HUES64 (cell line): ENCODE measurements at regions not wholly inside any gene's neighbourhood (a gene's known extent, or its start where the extent isn't known, plus 50 kb on each side); places are given as distances from the start of the nearest gene placed in this dataset.
"Not testable (repeated sequence)": the region's sequence is repeated elsewhere in the genome, so short reads cannot be mapped to it uniquely, and the experiment has no call there.

ENCODE experiments used
- H3K27ac ChIP-seq: 2 replicates; pipeline ENCODE4 v1.7.0; 2013; ENCODE audit warnings: low read depth, low read length, inconsistent platforms
- H3K27me3 ChIP-seq: 2 replicates; pipeline ENCODE4 v1.6.1; 2013; ENCODE audit warnings: mild to moderate bottlenecking, low read length; ENCODE audit not compliant: insufficient read depth
- H3K36me3 ChIP-seq: 2 replicates; pipeline ENCODE4 v1.6.1; 2013; ENCODE audit warnings: mild to moderate bottlenecking, low read length; ENCODE audit not compliant: insufficient read depth
- H3K4me1 ChIP-seq: 2 replicates; pipeline ENCODE4 v1.6.1; 2013; ENCODE audit warnings: mild to moderate bottlenecking, low read length, moderate library complexity; ENCODE audit not compliant: insufficient read depth
- H3K4me3 ChIP-seq: 2 replicates; pipeline ENCODE4 v1.5.1; 2013; ENCODE audit warnings: mild to moderate bottlenecking, low read length, moderate library complexity
- H3K9ac ChIP-seq: 2 replicates; pipeline ENCODE4 v1.6.1; 2013; ENCODE audit warnings: mild to moderate bottlenecking, low read depth, low read length
- H3K9me3 ChIP-seq: 2 replicates; pipeline ENCODE4 v1.6.1; 2013; ENCODE audit warnings: low read depth, low read length; ENCODE audit not compliant: insufficient read depth
- WGBS: fragments of 150-250, 120-280 bp; methylation state at CpG from one replicate; pipeline ENCODE4 v1.1.7; 2013; ENCODE audit warnings: missing lambda C conversion rate; 5-methylcytosine and 5-hydroxymethylcytosine counted together

DNA sequence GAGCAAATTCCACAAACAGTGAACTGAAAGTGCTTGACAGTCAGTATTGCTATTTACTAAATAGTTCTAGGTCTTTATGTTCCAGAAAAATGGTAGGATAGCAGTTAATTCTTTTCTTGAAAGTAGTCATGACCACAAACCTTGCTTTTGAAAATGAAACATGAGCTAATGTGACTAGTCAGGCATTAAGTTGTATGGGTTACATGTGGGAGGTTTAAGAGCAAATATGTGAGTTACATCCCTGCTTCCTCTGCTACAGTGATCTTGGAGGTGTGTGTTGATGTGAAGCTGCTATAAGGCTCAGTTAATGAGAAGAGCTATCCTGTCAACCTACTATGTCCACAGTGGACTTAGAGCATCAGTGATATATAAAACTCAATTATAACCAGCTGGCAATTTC lies 741.6 kb downstream of the FSCB start:
- no peaks in the 10 kb centered on the region for H3K4me1 ChIP-seq
- H3K4me3 ChIP-seq = no peak overlapping the region
- H3K9me3 ChIP-seq = no peaks in the 10 kb centered on the region
- H3K36me3 ChIP-seq = no peaks in the 10 kb centered on the region
- no peak overlapping the region for H3K27ac ChIP-seq
- no peaks in the 10 kb centered on the region for H3K27me3 ChIP-seq
- H3K9ac ChIP-seq = no peak overlapping the region

DNA sequence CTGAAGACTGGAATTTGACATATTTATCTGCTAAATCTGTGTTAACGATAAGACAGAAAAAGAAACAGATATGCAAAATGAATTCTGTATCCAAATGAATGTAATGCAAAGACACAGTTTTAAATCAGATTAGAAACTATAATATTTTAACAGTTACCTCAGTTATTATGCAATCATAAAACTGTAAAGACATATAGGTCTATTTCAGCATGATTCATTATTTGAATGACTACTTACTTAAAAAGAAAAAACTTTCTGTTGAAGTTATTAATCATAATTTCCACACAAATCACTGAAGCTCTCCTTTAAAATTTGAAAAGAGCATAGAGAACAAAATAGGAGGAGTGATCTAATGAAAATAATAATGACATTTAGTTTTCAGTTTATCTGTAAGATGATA lies 742.6 kb downstream of the FSCB start:
- WGBS = 100% methylated on average over 1 of the region's 1 CpG
- no peak overlapping the region for H3K27ac ChIP-seq
- H3K4me3 ChIP-seq = no peak overlapping the region
- H3K27me3 ChIP-seq = no peaks in the 10 kb centered on the region
- no peaks in the 10 kb centered on the region for H3K36me3 ChIP-seq
- H3K9me3 ChIP-seq = no peaks in the 10 kb centered on the region
- no peaks in the 10 kb centered on the region for H3K4me1 ChIP-seq
- H3K9ac ChIP-seq = no peak overlapping the region

DNA sequence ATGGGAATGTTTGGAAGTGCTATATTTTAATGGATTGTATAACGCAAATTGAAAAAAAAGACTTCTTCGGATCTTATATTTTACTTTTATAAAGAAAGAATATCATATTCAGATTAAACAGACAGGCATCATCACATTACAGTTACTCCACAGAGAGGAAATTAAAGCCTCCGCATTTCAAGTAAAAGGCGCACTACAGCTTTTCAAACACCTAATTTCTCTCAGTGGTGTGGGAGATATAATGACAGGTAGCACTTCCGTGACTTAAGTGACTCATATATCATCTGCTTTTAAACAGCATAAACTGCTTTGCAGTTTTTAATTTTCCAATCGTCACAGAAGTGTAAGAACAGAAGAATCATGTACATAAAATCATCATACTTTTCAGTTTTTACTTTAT lies 751.4 kb downstream of the FSCB start:
- Histone ChIP-seq H3K4me3 (no peak overlapping the region), H3K36me3 (no peaks in the 10 kb centered on the region), H3K27me3 (no peaks in the 10 kb centered on the region), H3K9me3 (peaks cover 5% of the 10 kb centered on the region; the same call in 1 of the 2 replicates), H3K27ac (peak overlapping the region; percentile 98), H3K9ac (no peak overlapping the region), H3K4me1 (peaks cover 36% of the 10 kb centered on the region)
- WGBS = 89% methylated on average over 4 of the region's 6 CpGs

DNA sequence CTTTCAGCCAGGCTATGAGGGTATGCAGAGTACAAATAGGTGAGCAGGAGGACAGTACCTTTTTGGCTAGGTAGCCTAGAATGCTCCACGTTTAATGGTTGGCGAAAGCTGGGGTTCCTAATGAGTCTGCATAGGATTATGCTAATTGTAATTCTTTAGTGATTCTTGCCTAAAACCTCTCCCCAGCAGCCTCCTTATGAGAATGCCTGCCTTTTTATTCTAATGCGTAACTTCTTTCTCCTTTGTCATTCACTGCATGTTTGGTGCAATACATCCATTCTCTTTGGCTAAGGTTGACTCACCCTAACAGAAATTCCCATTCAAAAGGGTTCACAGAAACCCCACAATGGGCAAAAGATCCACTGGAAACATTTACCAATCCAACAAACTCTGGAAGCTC lies 752.2 kb downstream of the FSCB start:
- H3K36me3 ChIP-seq = no peaks in the 10 kb centered on the region
- 55% methylated on average over 3 of the region's 3 CpGs for WGBS
- H3K27me3 ChIP-seq = no peaks in the 10 kb centered on the region
- H3K9ac ChIP-seq = peak overlapping the region; percentile 32
- peak overlapping the region; percentile 98 for H3K27ac ChIP-seq
- peaks cover 36% of the 10 kb centered on the region for H3K4me1 ChIP-seq
- peaks cover 5% of the 10 kb centered on the region; the same call in 1 of the 2 replicates for H3K9me3 ChIP-seq
- H3K4me3 ChIP-seq = no peak overlapping the region

DNA sequence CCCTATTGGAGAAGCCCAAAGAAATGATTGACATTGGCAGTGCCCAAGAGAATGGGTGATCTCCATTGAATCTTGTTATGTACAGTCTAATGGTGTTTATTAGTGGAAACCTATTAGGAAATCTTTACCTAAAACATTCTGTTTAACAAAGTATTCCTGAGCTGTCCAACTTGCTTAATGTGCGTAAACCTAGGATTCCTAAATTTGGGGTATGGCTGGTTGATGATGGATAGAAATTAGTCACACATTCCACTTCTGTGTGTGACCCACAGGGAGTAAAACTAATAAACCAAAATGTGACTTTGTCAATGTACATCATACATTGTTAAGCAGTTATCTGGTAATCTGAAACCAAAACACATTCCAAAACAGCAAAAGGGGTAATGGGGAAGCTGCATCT lies 761.3 kb downstream of the FSCB start:
- Histone ChIP-seq H3K4me1 (no peaks in the 10 kb centered on the region), H3K4me3 (no peak overlapping the region), H3K9ac (no peak overlapping the region), H3K9me3 (no peaks in the 10 kb centered on the region), H3K27me3 (no peaks in the 10 kb centered on the region), H3K27ac (no peak overlapping the region), H3K36me3 (no peaks in the 10 kb centered on the region)
- 100% methylated on average over 1 of the region's 1 CpG for WGBS

DNA sequence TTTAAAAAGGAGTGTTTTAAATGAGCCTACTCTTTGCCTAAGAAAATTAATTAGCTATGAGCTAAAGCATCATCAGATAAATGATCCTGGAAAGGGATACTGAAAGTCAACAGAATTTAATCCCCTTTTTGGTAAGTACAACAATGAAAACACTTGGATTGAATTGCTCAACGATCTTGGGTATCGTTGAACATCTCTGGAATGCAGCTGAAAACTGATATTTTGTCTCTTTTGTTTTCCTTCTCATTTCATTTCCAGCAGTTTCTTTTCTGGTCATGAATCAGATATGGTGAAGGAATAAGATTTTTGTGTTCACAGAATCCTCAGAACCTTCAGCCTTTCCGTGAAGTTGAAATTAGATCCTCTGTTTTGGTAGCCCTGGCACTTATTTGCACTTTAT lies 771.2 kb downstream of the FSCB start:
- 98% methylated on average over 3 of the region's 3 CpGs for WGBS
- no peaks in the 10 kb centered on the region for H3K27me3 ChIP-seq
- H3K27ac ChIP-seq = no peak overlapping the region
- H3K36me3 ChIP-seq = no peaks in the 10 kb centered on the region
- H3K4me1 ChIP-seq = no peaks in the 10 kb centered on the region
- H3K9ac ChIP-seq = no peak overlapping the region
- H3K4me3 ChIP-seq = no peak overlapping the region
- no peaks in the 10 kb centered on the region for H3K9me3 ChIP-seq

DNA sequence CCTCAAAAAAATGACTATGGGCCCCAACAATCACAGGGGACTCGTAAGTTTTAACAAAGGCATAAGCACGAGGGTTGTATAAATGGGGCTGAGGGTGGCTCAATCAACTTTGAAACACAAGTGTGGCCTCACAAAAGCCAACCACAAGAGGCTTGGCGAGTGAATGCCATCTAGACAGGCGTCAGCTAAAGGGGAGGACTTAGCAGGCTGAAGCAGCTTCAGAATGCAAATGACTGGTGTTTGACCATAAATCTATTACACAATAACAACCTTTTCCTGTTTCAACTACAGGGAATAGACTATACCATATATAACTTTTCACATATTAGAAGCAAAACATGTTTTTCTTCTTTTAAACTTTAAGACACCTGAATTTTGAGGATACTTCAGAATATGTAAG lies 777.9 kb downstream of the FSCB start:
- Histone ChIP-seq H3K9me3 (no peaks in the 10 kb centered on the region), H3K27me3 (no peaks in the 10 kb centered on the region), H3K4me1 (no peaks in the 10 kb centered on the region), H3K27ac (no peak overlapping the region), H3K36me3 (no peaks in the 10 kb centered on the region), H3K9ac (no peak overlapping the region), H3K4me3 (no peak overlapping the region)
- 88% methylated on average over 4 of the region's 4 CpGs for WGBS

DNA sequence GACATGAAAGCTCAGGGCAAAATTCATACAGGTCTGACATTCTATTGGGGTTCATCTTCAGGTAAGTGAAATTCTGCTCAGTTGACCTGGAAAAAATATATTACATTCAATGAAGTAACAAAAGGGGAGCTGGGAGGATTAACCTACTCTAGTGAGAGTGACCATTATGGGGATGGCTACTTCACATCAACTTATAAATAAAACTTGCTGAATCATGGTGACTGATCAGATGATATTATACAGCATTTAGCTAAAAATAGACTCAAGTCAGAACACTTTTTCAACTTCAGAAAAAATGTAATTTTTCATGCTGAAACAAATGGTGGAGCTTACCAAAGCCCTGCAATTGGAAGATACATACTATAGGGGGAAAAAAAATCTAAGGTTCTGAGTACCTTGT lies 800.2 kb downstream of the FSCB start:
- H3K27ac ChIP-seq = no peak overlapping the region

DNA sequence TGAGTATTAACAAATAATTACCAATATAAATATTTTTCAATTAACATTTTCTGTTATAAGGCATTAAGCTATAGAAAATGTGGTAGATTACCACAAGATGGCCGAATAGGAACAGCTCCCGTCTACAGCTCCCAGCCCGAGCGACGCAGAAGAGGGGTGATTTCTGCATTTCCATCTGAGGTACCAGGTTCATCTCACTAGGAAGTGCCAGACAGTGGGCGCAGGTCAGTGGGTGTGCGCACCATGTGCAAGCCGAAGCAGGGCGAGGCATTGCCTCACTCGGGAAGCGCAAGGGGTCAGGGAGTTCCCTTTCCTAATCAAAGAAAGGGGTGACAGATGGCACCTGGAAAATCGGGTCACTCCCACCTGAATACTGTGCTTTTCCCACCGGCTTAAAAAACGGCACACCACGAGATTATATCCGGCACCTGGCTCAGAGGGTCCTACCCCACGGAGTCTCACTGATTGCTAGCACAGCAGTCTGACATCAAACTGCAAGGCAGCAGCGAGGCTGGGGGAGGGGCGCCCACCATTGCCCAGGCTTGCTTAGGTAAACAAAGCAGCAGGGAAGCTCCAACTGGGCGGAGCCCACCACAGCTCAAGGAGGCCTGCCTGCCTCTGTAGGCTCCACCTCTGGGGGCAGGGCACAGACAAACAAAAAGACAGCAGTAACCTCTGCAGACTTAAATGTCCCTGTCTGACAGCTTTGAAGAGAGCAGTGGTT lies 808.4 kb downstream of the FSCB start:
- not testable (repeated sequence) for H3K9me3 ChIP-seq, H3K27ac ChIP-seq, H3K4me1 ChIP-seq, H3K27me3 ChIP-seq, H3K36me3 ChIP-seq
- Histone ChIP-seq H3K4me3 (peak overlapping the region; percentile 45), H3K9ac (peak overlapping the region; percentile 52; the same call in 1 of the 2 replicates)
- WGBS = 56% methylated on average over 20 of the region's 20 CpGs

More for the DNA sequence above, 800.2 kb downstream of the FSCB start:
- Histone ChIP-seq H3K4me1 (no peaks in the 10 kb centered on the region), H3K36me3 (no peaks in the 10 kb centered on the region), H3K9me3 (no peaks in the 10 kb centered on the region), H3K4me3 (no peak overlapping the region), H3K9ac (no peak overlapping the region), H3K27me3 (no peaks in the 10 kb centered on the region)

DNA sequence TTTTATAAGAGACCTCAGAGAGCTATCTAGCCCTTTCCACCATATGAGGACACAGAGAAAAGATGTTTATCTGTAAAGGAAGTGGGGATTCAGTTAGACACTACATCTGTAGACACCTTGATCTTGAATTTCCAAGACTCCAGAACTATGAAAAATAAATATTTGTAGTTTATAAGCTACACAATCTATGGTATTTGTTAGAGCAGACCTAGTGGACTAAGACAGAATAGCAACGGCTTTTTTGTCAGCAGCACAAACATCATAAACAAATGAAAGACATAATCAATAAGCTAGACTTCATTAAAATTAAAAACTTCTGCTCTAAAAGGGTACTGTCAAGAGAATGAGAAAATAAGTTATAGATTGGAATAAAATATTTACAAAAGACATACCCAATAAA lies 810.1 kb downstream of the FSCB start:
- Histone ChIP-seq H3K4me3 (no peak overlapping the region), H3K36me3 (no peaks in the 10 kb centered on the region), H3K9me3 (no peaks in the 10 kb centered on the region), H3K27me3 (no peaks in the 10 kb centered on the region), H3K4me1 (no peaks in the 10 kb centered on the region), H3K27ac (no peak overlapping the region), H3K9ac (no peak overlapping the region)
- no CpG with 5 or more reads among the region's 1 CpG for WGBS

DNA sequence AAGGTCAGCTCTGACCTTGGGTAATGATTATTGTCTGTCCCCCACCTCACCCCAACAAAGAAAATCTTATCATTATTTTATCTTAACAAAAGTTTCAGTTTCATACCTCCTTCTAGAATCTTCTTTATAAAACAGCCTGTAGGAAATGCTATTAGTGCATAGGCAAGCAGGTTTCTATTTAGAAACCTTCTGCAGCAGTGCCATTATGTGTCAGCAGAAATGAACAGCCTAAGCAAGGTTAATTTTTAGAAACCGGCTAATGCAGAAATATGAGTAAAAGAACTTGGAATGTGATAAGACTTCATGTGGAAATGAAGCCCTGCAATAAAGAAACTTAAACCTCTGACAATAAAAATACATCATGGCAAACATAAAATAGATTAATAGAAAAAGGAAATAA lies 814.4 kb downstream of the FSCB start:
- Histone ChIP-seq H3K4me1 (no peaks in the 10 kb centered on the region), H3K4me3 (no peak overlapping the region), H3K9me3 (no peaks in the 10 kb centered on the region), H3K9ac (no peak overlapping the region), H3K36me3 (no peaks in the 10 kb centered on the region), H3K27ac (no peak overlapping the region), H3K27me3 (no peaks in the 10 kb centered on the region)
- 100% methylated on average over 1 of the region's 1 CpG for WGBS

DNA sequence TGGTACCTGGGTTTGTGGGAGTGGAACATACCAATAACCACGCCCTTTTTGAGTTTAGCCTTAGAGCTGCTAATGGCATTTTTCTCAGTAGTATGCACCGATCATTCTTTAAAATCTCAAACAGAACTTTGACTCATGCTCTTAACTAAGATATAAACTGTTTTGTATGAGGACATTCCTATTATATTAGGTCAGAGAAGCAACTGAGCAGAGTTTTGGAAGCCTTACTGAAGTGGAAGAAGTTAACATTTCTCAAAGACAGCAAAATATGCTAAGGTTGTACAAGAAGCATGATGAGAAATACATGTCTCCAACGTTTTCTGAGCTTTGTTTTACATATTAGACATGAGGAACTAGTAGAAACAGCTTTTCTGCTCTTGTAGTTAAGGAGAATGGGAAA lies 819.2 kb downstream of the FSCB start:
- no peaks in the 10 kb centered on the region for H3K4me1 ChIP-seq
- no peak overlapping the region for H3K9ac ChIP-seq
- no peak overlapping the region for H3K4me3 ChIP-seq
- no peak overlapping the region for H3K27ac ChIP-seq
- 87% methylated on average over 3 of the region's 3 CpGs for WGBS
- H3K36me3 ChIP-seq = no peaks in the 10 kb centered on the region
- no peaks in the 10 kb centered on the region for H3K27me3 ChIP-seq
- H3K9me3 ChIP-seq = no peaks in the 10 kb centered on the region
